H1 (cell line): ENCODE measurements at regions not wholly inside any gene's neighbourhood (a gene's known extent, or its start where the extent isn't known, plus 50 kb on each side); places are given as distances from the start of the nearest gene placed in this dataset.

Source experiments
- CREB1 ChIP-seq: IDR thresholded peaks from 2 replicates; pipeline ENCODE4 v1.6.1; 2012; ENCODE audit warnings: inconsistent platforms
- JUN ChIP-seq: IDR thresholded peaks from 2 replicates; pipeline ENCODE4 v1.6.1; 2011; ENCODE audit warnings: low read depth, mild to moderate bottlenecking, improper control_type of control experiment, low read length
- TBP ChIP-seq: IDR thresholded peaks from 2 replicates; pipeline ENCODE4 v1.6.1; 2011; ENCODE audit warnings: low read depth, low read length, improper control_type of control experiment

GRCh38 chr9:2247340-2247739 lies 232.2 kb downstream of the SMARCA2 start (continued):
- TF ChIP-seq CREB1 (no peak), TBP (no peak), JUN (no peak)
- TF ChIP-seq, all 59 proteins: peak for 0
